ENCODE measurements at regions not wholly inside any gene's neighbourhood (a gene's known extent, or its start where the extent isn't known, plus 50 kb on each side); places are given as distances from the start of the nearest gene placed in this dataset.

- Mint-ChIP-seq H3K9me3 (no peaks in the 10 kb centered on the region), H3K4me3 (no peak overlapping the region), H3K4me1 (ENCODE audit: low read depth) (no peaks in the 10 kb centered on the region), H3K27ac (no peak overlapping the region), H3K27me3 (no peaks in the 10 kb centered on the region), H3K36me3 (ENCODE audit: low read depth) (no peaks in the 10 kb centered on the region)
These were observed 678.2 kb upstream of the FANCL start for GRCh38 chr2:58919316-58919715.

GRCh38 chr2:58918141-58918540 lies 677.0 kb upstream of the FANCL start:
- H3K4me1 Mint-ChIP-seq (ENCODE audit: low read depth): no peaks in the 10 kb centered on the region
- H3K27me3 Mint-ChIP-seq: no peaks in the 10 kb centered on the region
- no peak overlapping the region for H3K4me3 Mint-ChIP-seq
- H3K36me3 Mint-ChIP-seq (ENCODE audit: low read depth): no peaks in the 10 kb centered on the region
- no peaks in the 10 kb centered on the region for H3K9me3 Mint-ChIP-seq
- H3K27ac Mint-ChIP-seq: no peak overlapping the region

- H3K4me3 Mint-ChIP-seq: no peak overlapping the region
- H3K9me3 Mint-ChIP-seq: no peaks in the 10 kb centered on the region
- no peaks in the 10 kb centered on the region for H3K27me3 Mint-ChIP-seq
- no peak overlapping the region for H3K27ac Mint-ChIP-seq
- H3K4me1 Mint-ChIP-seq (ENCODE audit: low read depth): no peaks in the 10 kb centered on the region
- no peaks in the 10 kb centered on the region for H3K36me3 Mint-ChIP-seq (ENCODE audit: low read depth)
These were observed 676.5 kb upstream of the FANCL start for GRCh38 chr2:58917596-58917995.

GRCh38 chr2:58916063-58916462 lies 674.9 kb upstream of the FANCL start:
- no peaks in the 10 kb centered on the region for H3K27me3 Mint-ChIP-seq
- no peak overlapping the region for H3K27ac Mint-ChIP-seq
- H3K4me1 Mint-ChIP-seq (ENCODE audit: low read depth): no peaks in the 10 kb centered on the region
- H3K36me3 Mint-ChIP-seq (ENCODE audit: low read depth): no peaks in the 10 kb centered on the region
- H3K4me3 Mint-ChIP-seq: no peak overlapping the region
- H3K9me3 Mint-ChIP-seq: no peaks in the 10 kb centered on the region

GRCh38 chr2:58914733-58915505 lies 673.8 kb upstream of the FANCL start:
- H3K27me3 Mint-ChIP-seq: no peaks in the 10 kb centered on the region
- no peaks in the 10 kb centered on the region for H3K36me3 Mint-ChIP-seq (ENCODE audit: low read depth)
- H3K4me3 Mint-ChIP-seq: no peak overlapping the region
- H3K9me3 Mint-ChIP-seq: no peaks in the 10 kb centered on the region
- no peak overlapping the region for H3K27ac Mint-ChIP-seq
- H3K4me1 Mint-ChIP-seq (ENCODE audit: low read depth): no peaks in the 10 kb centered on the region

GRCh38 chr2:58913082-58913726 lies 672.1 kb upstream of the FANCL start:
- Mint-ChIP-seq H3K4me3 (no peak overlapping the region), H3K36me3 (ENCODE audit: low read depth) (no peaks in the 10 kb centered on the region), H3K4me1 (ENCODE audit: low read depth) (no peaks in the 10 kb centered on the region), H3K27me3 (no peaks in the 10 kb centered on the region), H3K9me3 (no peaks in the 10 kb centered on the region), H3K27ac (no peak overlapping the region)

GRCh38 chr2:58911877-58912276 lies 670.8 kb upstream of the FANCL start:
- H3K27ac Mint-ChIP-seq: no peak overlapping the region
- no peak overlapping the region for H3K4me3 Mint-ChIP-seq
- H3K9me3 Mint-ChIP-seq: no peaks in the 10 kb centered on the region
- no peaks in the 10 kb centered on the region for H3K36me3 Mint-ChIP-seq (ENCODE audit: low read depth)
- H3K4me1 Mint-ChIP-seq (ENCODE audit: low read depth): no peaks in the 10 kb centered on the region
- H3K27me3 Mint-ChIP-seq: no peaks in the 10 kb centered on the region

GRCh38 chr2:58908501-58909154 lies 667.5 kb upstream of the FANCL start:
- no peaks in the 10 kb centered on the region for H3K27me3 Mint-ChIP-seq
- H3K36me3 Mint-ChIP-seq (ENCODE audit: low read depth): no peaks in the 10 kb centered on the region
- no peaks in the 10 kb centered on the region for H3K4me1 Mint-ChIP-seq (ENCODE audit: low read depth)
- H3K9me3 Mint-ChIP-seq: no peaks in the 10 kb centered on the region
- no peak overlapping the region for H3K4me3 Mint-ChIP-seq
- H3K27ac Mint-ChIP-seq: no peak overlapping the region

GRCh38 chr2:58907644-58908043 lies 666.5 kb upstream of the FANCL start:
- Mint-ChIP-seq H3K36me3 (ENCODE audit: low read depth) (no peaks in the 10 kb centered on the region), H3K27me3 (no peaks in the 10 kb centered on the region), H3K4me3 (no peak overlapping the region), H3K27ac (no peak overlapping the region), H3K9me3 (no peaks in the 10 kb centered on the region), H3K4me1 (ENCODE audit: low read depth) (no peaks in the 10 kb centered on the region)

GRCh38 chr2:58906081-58906645 lies 665.0 kb upstream of the FANCL start:
- Mint-ChIP-seq H3K27me3 (no peaks in the 10 kb centered on the region), H3K36me3 (ENCODE audit: low read depth) (no peaks in the 10 kb centered on the region), H3K9me3 (no peaks in the 10 kb centered on the region), H3K27ac (no peak overlapping the region), H3K4me1 (ENCODE audit: low read depth) (no peaks in the 10 kb centered on the region), H3K4me3 (no peak overlapping the region)

GRCh38 chr2:58904095-58904494 lies 663.0 kb upstream of the FANCL start:
- Mint-ChIP-seq H3K4me3 (no peak overlapping the region), H3K4me1 (ENCODE audit: low read depth) (no peaks in the 10 kb centered on the region), H3K27ac (no peak overlapping the region), H3K36me3 (ENCODE audit: low read depth) (no peaks in the 10 kb centered on the region), H3K9me3 (no peaks in the 10 kb centered on the region), H3K27me3 (no peaks in the 10 kb centered on the region)

- Mint-ChIP-seq H3K27ac (no peak overlapping the region), H3K27me3 (no peaks in the 10 kb centered on the region), H3K4me3 (no peak overlapping the region), H3K36me3 (ENCODE audit: low read depth) (no peaks in the 10 kb centered on the region), H3K4me1 (ENCODE audit: low read depth) (no peaks in the 10 kb centered on the region), H3K9me3 (no peaks in the 10 kb centered on the region)
These were observed 662.3 kb upstream of the FANCL start for GRCh38 chr2:58903427-58903826.

GRCh38 chr2:58900246-58901027 lies 659.3 kb upstream of the FANCL start:
- no peaks in the 10 kb centered on the region for H3K27me3 Mint-ChIP-seq
- no peak overlapping the region for H3K27ac Mint-ChIP-seq
- no peaks in the 10 kb centered on the region for H3K9me3 Mint-ChIP-seq
- H3K36me3 Mint-ChIP-seq (ENCODE audit: low read depth): no peaks in the 10 kb centered on the region
- no peak overlapping the region for H3K4me3 Mint-ChIP-seq
- H3K4me1 Mint-ChIP-seq (ENCODE audit: low read depth): no peaks in the 10 kb centered on the region

GRCh38 chr2:58899692-58900091 lies 658.6 kb upstream of the FANCL start:
- Mint-ChIP-seq H3K9me3 (no peaks in the 10 kb centered on the region), H3K27me3 (no peaks in the 10 kb centered on the region), H3K36me3 (ENCODE audit: low read depth) (no peaks in the 10 kb centered on the region), H3K4me3 (no peak overlapping the region), H3K4me1 (ENCODE audit: low read depth) (no peaks in the 10 kb centered on the region), H3K27ac (no peak overlapping the region)

- no peak overlapping the region for H3K4me3 Mint-ChIP-seq
- no peaks in the 10 kb centered on the region for H3K27me3 Mint-ChIP-seq
- no peaks in the 10 kb centered on the region for H3K9me3 Mint-ChIP-seq
- no peaks in the 10 kb centered on the region for H3K36me3 Mint-ChIP-seq (ENCODE audit: low read depth)
- H3K4me1 Mint-ChIP-seq (ENCODE audit: low read depth): no peaks in the 10 kb centered on the region
- no peak overlapping the region for H3K27ac Mint-ChIP-seq
These were observed 655.5 kb upstream of the FANCL start for GRCh38 chr2:58896638-58897037.
